IPS-20b (cell line): ENCODE measurements at regions not wholly inside any gene's neighbourhood (a gene's known extent, or its start where the extent isn't known, plus 50 kb on each side); places are given as distances from the start of the nearest gene placed in this dataset.

Experiments used
- H3K27ac ChIP-seq: one replicate; pipeline ENCODE4 v1.5.1; 2013; ENCODE audit warnings: low read length
- H3K27me3 ChIP-seq: 2 replicates; pipeline ENCODE4 v1.6.1; 2013; ENCODE audit warnings: mild to moderate bottlenecking, low read length, inconsistent platforms; ENCODE audit not compliant: insufficient read depth
- H3K36me3 ChIP-seq: 2 replicates; pipeline ENCODE4 v1.6.1; 2013; ENCODE audit warnings: low read depth, mild to moderate bottlenecking, inconsistent platforms, low read length, moderate library complexity; ENCODE audit not compliant: insufficient read depth
- H3K4me1 ChIP-seq: 2 replicates; pipeline ENCODE4 v1.6.1; 2013; ENCODE audit warnings: mild to moderate bottlenecking, control low read depth, inconsistent platforms, low read length, moderate library complexity; ENCODE audit not compliant: insufficient read depth
- H3K4me3 ChIP-seq: 2 replicates; pipeline ENCODE4 v1.5.1; 2013; ENCODE audit warnings: mild to moderate bottlenecking, low read length, inconsistent platforms
- H3K9ac ChIP-seq: 2 replicates; pipeline ENCODE4 v1.6.1; 2013; ENCODE audit warnings: low read depth, mild to moderate bottlenecking, inconsistent platforms, low read length, moderate library complexity
- H3K9me3 ChIP-seq: 2 replicates; pipeline ENCODE4 v1.6.1; 2013; ENCODE audit warnings: mild to moderate bottlenecking, low read depth, low read length, inconsistent platforms; ENCODE audit not compliant: insufficient read depth

- Histone ChIP-seq H3K27ac (no peak overlapping the region), H3K27me3 (no peaks in the 10 kb centered on the region), H3K36me3 (no peaks in the 10 kb centered on the region), H3K9ac (no peak overlapping the region), H3K4me3 (no peak overlapping the region), H3K9me3 (no peaks in the 10 kb centered on the region), H3K4me1 (no peaks in the 10 kb centered on the region)
These were observed 308.0 kb downstream of the RRAGC start for GRCh38 chr1:38551318-38552307.

- Histone ChIP-seq H3K9ac (no peak overlapping the region), H3K4me3 (no peak overlapping the region), H3K27me3 (no peaks in the 10 kb centered on the region), H3K4me1 (no peaks in the 10 kb centered on the region), H3K9me3 (no peaks in the 10 kb centered on the region), H3K27ac (no peak overlapping the region), H3K36me3 (no peaks in the 10 kb centered on the region)
These were observed 310.4 kb downstream of the RRAGC start for GRCh38 chr1:38549191-38549590.

- no peaks in the 10 kb centered on the region for H3K36me3 ChIP-seq
- H3K4me1 ChIP-seq, result no peaks in the 10 kb centered on the region
- H3K27me3 ChIP-seq, result no peaks in the 10 kb centered on the region
- no peak overlapping the region for H3K9ac ChIP-seq
- no peak overlapping the region for H3K27ac ChIP-seq
- H3K9me3 ChIP-seq, result no peaks in the 10 kb centered on the region
- H3K4me3 ChIP-seq, result no peak overlapping the region
These were observed 312.3 kb downstream of the RRAGC start for GRCh38 chr1:38547321-38547720.

- no peaks in the 10 kb centered on the region for H3K9me3 ChIP-seq
- H3K9ac ChIP-seq, result no peak overlapping the region
- H3K27ac ChIP-seq, result no peak overlapping the region
- no peaks in the 10 kb centered on the region for H3K4me1 ChIP-seq
- H3K36me3 ChIP-seq, result no peaks in the 10 kb centered on the region
- H3K27me3 ChIP-seq, result no peaks in the 10 kb centered on the region; the same call in 1 of the 2 replicates
- no peak overlapping the region for H3K4me3 ChIP-seq
These were observed 312.9 kb downstream of the RRAGC start for GRCh38 chr1:38546636-38547035.

GRCh38 chr1:38541223-38541622, 318.3 kb downstream of the RRAGC start:
- Histone ChIP-seq H3K4me1 (no peaks in the 10 kb centered on the region), H3K36me3 (no peaks in the 10 kb centered on the region), H3K4me3 (no peak overlapping the region), H3K9me3 (no peaks in the 10 kb centered on the region), H3K27me3 (no peaks in the 10 kb centered on the region; the same call in 1 of the 2 replicates), H3K9ac (no peak overlapping the region), H3K27ac (no peak overlapping the region)

GRCh38 chr1:38539931-38540330, 319.6 kb downstream of the RRAGC start:
- H3K36me3 ChIP-seq, result no peaks in the 10 kb centered on the region
- H3K4me1 ChIP-seq, result no peaks in the 10 kb centered on the region
- no peaks in the 10 kb centered on the region; the same call in 1 of the 2 replicates for H3K27me3 ChIP-seq
- no peaks in the 10 kb centered on the region for H3K9me3 ChIP-seq
- H3K9ac ChIP-seq, result no peak overlapping the region
- H3K4me3 ChIP-seq, result no peak overlapping the region
- no peak overlapping the region for H3K27ac ChIP-seq

GRCh38 chr1:38538834-38539233, 320.7 kb downstream of the RRAGC start:
- H3K9me3 ChIP-seq, result no peaks in the 10 kb centered on the region

GRCh38 chr1:38536089-38536488, 323.5 kb downstream of the RRAGC start:
- Histone ChIP-seq H3K27me3 (no peaks in the 10 kb centered on the region), H3K9ac (no peak overlapping the region), H3K36me3 (no peaks in the 10 kb centered on the region), H3K4me1 (no peaks in the 10 kb centered on the region), H3K9me3 (no peaks in the 10 kb centered on the region), H3K4me3 (no peak overlapping the region), H3K27ac (no peak overlapping the region)

More at GRCh38 chr1:38538834-38539233, 320.7 kb downstream of the RRAGC start:
- Histone ChIP-seq H3K9ac (no peak overlapping the region), H3K36me3 (no peaks in the 10 kb centered on the region), H3K4me1 (no peaks in the 10 kb centered on the region), H3K27ac (no peak overlapping the region), H3K4me3 (no peak overlapping the region), H3K27me3 (no peaks in the 10 kb centered on the region; the same call in 1 of the 2 replicates)

GRCh38 chr1:38534473-38534823, 325.1 kb downstream of the RRAGC start:
- Histone ChIP-seq H3K4me1 (no peaks in the 10 kb centered on the region), H3K27ac (no peak overlapping the region), H3K27me3 (no peaks in the 10 kb centered on the region)

GRCh38 chr1:38533772-38534472, 325.6 kb downstream of the RRAGC start:
- Histone ChIP-seq H3K27ac (no peak overlapping the region), H3K27me3 (no peaks in the 10 kb centered on the region), H3K36me3 (no peaks in the 10 kb centered on the region), H3K4me1 (no peaks in the 10 kb centered on the region), H3K4me3 (no peak overlapping the region), H3K9me3 (no peaks in the 10 kb centered on the region), H3K9ac (no peak overlapping the region)

More at GRCh38 chr1:38534473-38534823, 325.1 kb downstream of the RRAGC start:
- H3K9ac ChIP-seq, result no peak overlapping the region
- no peaks in the 10 kb centered on the region for H3K36me3 ChIP-seq
- H3K4me3 ChIP-seq, result no peak overlapping the region
- H3K9me3 ChIP-seq, result no peaks in the 10 kb centered on the region

GRCh38 chr1:38530957-38531356, 328.6 kb downstream of the RRAGC start:
- Histone ChIP-seq H3K36me3 (no peaks in the 10 kb centered on the region), H3K4me3 (no peak overlapping the region), H3K27ac (no peak overlapping the region), H3K9ac (no peak overlapping the region), H3K27me3 (no peaks in the 10 kb centered on the region), H3K9me3 (no peaks in the 10 kb centered on the region), H3K4me1 (no peaks in the 10 kb centered on the region)

GRCh38 chr1:38529946-38530345, 329.6 kb downstream of the RRAGC start:
- H3K4me3 ChIP-seq, result no peak overlapping the region
- no peaks in the 10 kb centered on the region for H3K9me3 ChIP-seq
- H3K27ac ChIP-seq, result no peak overlapping the region
- H3K27me3 ChIP-seq, result no peaks in the 10 kb centered on the region
- H3K36me3 ChIP-seq, result no peaks in the 10 kb centered on the region
- no peaks in the 10 kb centered on the region for H3K4me1 ChIP-seq
- no peak overlapping the region for H3K9ac ChIP-seq
